SW480 (cell line): ENCODE measurements at regions not wholly inside any gene's neighbourhood (a gene's known extent, or its start where the extent isn't known, plus 50 kb on each side); places are given as distances from the start of the nearest gene placed in this dataset.

Experiments used
- DNase-seq: peaks from one replicate; pipeline ENCODE4 v3.0.0-alpha.2; 2016; ENCODE audit warnings: low spot score

DNA sequence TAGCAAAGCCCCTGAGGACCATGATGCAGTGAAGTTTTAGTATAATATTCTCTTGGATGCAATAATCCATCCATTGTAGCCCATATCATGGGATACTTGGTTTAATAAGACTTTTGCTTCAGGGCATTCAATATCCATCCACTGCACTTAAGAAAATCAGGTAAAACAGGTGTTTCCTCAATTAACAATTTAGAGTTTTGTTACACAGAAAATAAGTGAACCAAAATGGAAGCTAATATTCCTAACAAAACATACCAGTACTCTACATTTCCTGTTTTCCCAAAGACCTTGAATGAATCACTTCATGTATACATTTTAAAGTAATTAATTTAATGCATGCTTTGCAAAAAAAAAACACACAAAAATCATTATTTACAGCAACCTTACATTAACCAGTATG is 305.6 kb downstream of the NR2F1-AS1 start:
- no peak for DNase-seq

DNA sequence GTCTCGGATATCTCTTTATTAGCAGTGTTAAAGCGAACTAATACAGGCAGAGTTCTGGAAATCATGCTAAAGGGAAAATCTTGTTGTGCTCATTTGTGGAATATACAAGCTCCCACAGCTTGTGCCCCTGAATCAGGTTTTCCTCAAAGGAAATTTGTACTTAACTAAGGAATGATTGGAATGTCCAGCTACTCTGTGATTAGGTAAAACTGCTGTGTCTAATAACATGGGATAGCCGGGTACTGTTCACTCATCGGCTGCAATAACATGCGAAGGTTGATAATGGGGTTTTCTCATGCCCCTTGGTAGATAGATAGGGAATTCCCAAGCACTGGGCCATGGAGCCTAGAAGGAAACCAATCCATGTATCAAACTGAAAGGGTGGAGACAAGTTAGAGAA is 306.7 kb downstream of the NR2F1-AS1 start:
- no peak for DNase-seq

- peak; percentile 29 for DNase-seq
These were observed 307.8 kb downstream of the NR2F1-AS1 start for GRCh38 chr5:93273176-93273575.

GRCh38 chr5:93272108-93272507 is 308.9 kb downstream of the NR2F1-AS1 start:
- no peak for DNase-seq

- no peak for DNase-seq
These were observed 313.3 kb downstream of the NR2F1-AS1 start for GRCh38 chr5:93267736-93268135.

DNA sequence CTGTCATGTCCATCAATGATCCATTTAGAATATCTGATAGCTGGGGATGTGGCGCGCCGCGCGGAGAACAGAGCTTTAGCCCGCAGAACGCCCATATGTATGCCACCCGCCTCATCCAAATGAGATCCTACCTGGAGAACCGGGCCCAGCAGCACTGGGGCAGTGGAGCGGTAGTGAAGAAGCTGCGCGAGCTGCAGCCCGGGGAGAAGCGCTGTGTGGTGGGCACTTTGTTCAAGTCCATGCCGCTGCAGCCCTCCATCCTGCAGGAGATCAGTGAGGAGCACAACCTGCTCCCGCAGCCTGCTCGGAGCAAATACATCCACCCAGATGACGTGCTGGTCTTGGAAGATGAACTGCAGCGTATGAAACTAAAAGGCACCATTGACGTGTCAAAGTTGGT is 313.7 kb downstream of the NR2F1-AS1 start:
- DNase-seq, result no peak

DNA sequence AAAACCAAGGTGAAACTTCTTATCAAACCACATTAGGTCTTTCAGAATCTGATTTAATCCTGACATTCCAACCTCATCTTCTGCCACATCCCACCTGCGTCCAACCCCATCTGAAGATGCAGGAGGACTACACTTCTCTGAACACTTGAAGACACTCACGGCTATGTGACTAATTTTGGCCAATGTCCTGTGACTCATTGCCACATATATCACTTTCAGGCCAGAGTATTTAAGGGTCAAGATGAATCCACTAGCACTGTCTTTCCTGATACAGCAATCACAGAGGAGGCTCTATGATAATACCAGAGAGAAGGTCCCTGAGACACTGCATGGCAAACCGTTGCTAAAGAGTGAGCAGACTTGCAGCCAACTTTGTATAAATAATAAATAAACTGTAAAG is 323.4 kb downstream of the NR2F1-AS1 start:
- no peak for DNase-seq

GRCh38 chr5:93255796-93256195 is 325.2 kb downstream of the NR2F1-AS1 start:
- DNase-seq, result no peak

DNA sequence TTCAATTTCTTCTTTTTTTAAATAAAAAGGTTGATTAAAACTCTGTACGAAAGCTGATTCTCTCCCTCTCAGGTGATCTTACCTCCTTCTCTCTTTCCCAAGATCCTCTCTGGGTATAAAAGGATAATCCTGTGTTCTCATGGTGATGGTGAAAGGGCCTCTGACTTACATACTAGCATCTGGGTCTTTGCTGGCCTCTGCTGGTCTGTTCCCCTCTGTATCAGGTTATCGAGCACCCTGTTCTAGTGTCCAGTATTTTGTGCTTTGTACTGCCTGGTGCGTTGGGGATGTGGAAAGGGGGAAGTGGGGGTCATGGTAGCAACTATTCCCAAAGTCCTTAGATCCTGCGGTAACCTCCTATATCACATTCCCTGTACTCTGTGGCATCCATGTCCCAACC is 328.9 kb downstream of the NR2F1-AS1 start:
- DNase-seq, result no peak

GRCh38 chr5:93251347-93251746 is 329.7 kb downstream of the NR2F1-AS1 start:
- DNase-seq, result no peak

GRCh38 chr5:93250424-93250823 is 330.6 kb downstream of the NR2F1-AS1 start:
- no peak for DNase-seq

DNA sequence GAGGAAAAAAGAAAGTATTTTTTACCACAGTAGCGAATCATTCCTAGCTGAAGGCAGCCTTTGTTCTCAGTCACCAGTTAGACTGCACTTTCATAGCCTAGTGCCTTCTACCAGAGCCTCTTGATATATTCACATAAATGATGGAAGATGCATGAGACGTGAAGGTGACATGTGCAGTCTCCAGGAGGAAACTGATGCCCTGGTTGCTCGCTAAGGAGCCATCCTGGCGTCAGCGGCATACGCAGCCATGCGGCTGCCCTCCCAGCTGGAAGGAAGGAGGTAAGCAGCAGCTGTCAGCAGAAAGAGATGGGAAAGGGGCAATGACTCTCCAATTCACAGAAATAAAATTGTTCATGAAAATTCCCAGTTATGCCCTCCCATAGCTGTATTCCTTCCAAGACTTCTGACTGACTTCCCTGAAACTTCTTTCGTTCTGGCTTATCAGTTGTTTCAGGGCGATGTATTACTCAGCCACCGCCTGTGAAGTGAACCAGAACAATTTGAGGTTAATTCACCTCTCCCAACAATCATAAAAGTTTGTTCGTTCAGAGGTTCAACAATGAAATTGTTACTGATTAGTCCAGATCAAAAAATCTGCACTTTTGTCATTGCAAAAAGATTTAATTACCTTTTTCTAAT is 331.2 kb downstream of the NR2F1-AS1 start:
- DNase-seq, result peak; percentile 18

DNA sequence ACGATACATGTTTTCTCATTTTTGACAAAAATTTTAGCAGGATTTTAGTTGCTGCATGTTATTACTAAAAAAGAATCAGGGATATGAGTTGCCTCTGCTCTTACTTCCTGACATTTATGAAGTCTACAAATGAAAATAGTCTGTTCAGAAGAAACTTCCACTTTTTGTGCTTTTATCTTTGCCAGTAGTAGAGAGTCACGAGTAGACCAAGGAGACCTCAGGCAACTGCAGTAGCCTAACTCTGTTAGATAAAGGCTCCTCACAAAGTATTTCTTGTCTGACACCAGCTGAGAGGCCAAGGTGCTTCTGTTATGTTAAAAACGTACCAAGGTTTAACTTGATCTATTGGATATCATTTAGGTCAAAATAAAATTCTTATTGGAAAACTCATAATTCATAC is 333.9 kb downstream of the NR2F1-AS1 start:
- DNase-seq, result no peak

GRCh38 chr5:93246090-93246855 is 334.7 kb downstream of the NR2F1-AS1 start:
- no peak for DNase-seq

GRCh38 chr5:93245226-93245625 is 335.8 kb downstream of the NR2F1-AS1 start:
- no peak for DNase-seq

GRCh38 chr5:93243481-93243880 is 337.5 kb downstream of the NR2F1-AS1 start:
- no peak for DNase-seq

- no peak for DNase-seq
These were observed 340.7 kb downstream of the NR2F1-AS1 start for GRCh38 chr5:93240228-93240834.

- no peak for DNase-seq
These were observed 344.1 kb downstream of the NR2F1-AS1 start for GRCh38 chr5:93236807-93237421.

DNA sequence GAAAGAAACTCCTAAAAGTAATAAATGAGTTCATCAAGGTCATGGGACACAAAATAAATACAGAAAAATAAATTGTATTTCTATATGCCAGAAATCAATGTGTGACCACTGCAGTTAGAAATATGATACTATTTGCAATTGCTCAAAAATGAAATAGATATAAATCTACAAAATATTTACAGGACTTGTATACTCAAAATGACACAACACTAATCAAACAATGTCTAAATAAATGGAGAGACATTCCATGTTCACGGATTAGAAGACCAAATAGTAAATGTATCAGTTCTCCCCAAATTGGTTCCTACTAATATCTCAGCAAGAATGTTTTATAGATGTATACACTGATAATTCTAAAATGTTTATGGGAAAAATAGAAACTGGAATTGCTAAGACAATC is 345.3 kb downstream of the NR2F1-AS1 start:
- no peak for DNase-seq

DNA sequence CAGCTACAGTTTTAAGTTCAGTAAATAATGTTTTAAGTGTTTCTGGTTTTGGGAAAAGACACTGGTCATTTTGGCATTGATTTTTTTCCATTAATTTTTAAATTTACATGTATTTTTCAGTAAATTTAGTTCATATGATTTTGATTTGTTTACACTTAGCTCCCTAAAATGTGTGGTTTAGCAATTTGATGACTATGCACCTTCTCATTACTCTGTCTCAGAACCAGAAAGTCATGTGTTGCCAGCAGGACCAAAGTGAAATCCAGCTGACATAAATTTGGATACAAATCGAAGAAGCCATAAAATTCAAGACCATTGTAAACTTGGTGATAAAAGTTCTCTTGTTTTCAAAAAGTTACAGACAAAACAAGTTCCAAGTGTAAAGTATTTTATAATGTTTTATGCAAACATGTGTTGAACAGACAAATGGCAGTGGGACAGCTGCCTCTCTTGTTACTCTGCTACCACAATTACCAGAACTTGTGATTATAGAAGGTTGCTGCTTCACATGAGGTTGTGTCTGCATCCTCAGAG is 354.8 kb downstream of the NR2F1-AS1 start:
- DNase-seq, result no peak

DNA sequence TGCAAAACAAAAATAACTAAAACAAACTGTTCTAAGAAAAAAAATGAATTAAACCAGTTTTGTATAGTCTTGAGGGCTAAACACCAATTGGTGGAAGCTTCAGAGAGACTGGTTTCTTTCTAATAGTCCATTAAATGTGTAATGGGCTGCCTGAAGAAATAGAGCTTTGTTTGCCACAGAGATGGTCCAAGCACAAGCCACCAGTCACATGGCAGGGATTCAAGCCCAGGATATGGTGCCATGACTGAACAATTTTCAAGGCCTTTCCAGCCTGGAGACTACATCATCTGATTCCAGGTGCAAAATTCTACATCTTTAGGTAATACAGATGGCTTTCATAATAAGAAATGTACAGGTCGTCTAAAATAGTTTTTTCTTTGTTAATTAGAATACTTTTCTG is 355.3 kb downstream of the NR2F1-AS1 start:
- no peak for DNase-seq

DNA sequence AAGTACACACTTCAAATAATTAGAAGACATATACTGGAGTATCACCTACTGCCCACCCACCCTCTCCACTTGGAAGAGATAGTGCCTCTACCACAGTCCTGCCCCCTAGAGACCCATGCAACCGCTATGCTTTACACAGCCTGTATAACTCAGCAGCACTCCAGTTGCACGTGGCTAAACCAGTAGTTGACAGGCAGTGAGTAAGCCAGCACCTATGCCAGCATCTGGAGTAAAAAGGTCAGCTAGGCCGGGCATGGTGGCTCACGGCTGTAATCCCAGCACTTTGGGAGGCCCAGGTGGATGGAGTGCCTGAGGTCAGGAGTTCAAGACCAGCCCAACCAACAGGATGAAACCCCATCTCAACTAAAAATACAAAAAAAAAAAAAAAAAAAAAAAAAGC is 356.4 kb downstream of the NR2F1-AS1 start:
- no peak for DNase-seq

DNA sequence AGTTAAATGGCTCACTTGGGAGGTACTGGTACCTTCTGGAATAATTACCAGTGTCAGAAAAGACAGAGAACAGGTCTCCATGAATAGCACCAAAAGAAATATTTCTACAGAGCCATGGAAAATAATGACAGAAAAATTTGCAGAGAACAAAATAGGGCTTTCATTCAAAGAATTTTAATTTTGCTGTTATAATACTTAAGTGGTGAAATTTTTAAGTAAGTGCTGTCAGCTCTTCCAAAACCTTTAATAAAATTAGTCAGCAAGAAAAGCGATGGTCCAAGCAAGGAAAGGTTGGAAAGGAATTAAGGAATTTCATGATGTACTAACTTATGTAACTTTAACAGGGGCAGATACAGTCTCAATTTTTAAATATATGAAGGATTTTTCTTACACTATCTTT is 359.2 kb downstream of the NR2F1-AS1 start:
- DNase-seq, result no peak
